GM12878 (cell line): ENCODE measurements at regions not wholly inside any gene's neighbourhood (a gene's known extent, or its start where the extent isn't known, plus 50 kb on each side); places are given as distances from the start of the nearest gene placed in this dataset.

ENCODE experiments used
- ATAC-seq: fragments of 200-7000 bp; cut with Tn5 transposase; 3 replicates; pipeline ENCODE4 v1.9.1; 2020; ENCODE audit warnings: mild to moderate bottlenecking, moderate library complexity
- BruUV-seq: library from RNA; stranded (reverse); fragments of 400-500 nt; replicated peaks from 2 replicates; lab custom pipeline; 2021; lab: Mats Ljungman, UMichigan
- CTCF ChIA-PET: fragments of 300-600 bp; sonication (Branson Sonifier 250); formaldehyde crosslinking; extraction: SDS; loops from one replicate; lab custom pipeline; 2021; ENCODE audit warnings: inconsistent platforms; lab: Yijun Ruan, JAX
- POLR2A ChIA-PET: fragments of 350-600 bp; formaldehyde crosslinking; extraction: SDS; loops from one replicate; lab custom pipeline; 2021; ENCODE audit warnings: inconsistent platforms; lab: Charles Lee
- RAD21 ChIA-PET: fragments of 300-600 bp; sonication (Branson Sonifier 250); formaldehyde crosslinking; loops from one replicate; lab custom pipeline; 2023; ENCODE audit warnings: antibody characterized with exemption; ENCODE audit not compliant: unreplicated experiment; lab: Charles Lee
- SMC1A ChIA-PET: fragments of 300-600 bp; sonication (Branson Sonifier 250); formaldehyde crosslinking; loops from one replicate; lab custom pipeline; 2023; ENCODE audit not compliant: unreplicated experiment, uncharacterized antibody; lab: Charles Lee
- DNase-seq: peaks from one replicate; pipeline ENCODE4 v3.0.0-alpha.2; 2011; ENCODE audit warnings: low read depth, low spot score
- FAIRE-seq: peaks from 3 replicates; lab custom pipeline; 2011; peaks lifted over from hg19 to GRCh38; lab: Jason Lieb, UNC
- H2AFZ ChIP-seq: 2 replicates; pipeline ENCODE4 v1.6.0; 2011; ENCODE audit warnings: low read depth, low read length, control low read depth; ENCODE audit not compliant: control insufficient read depth
- H3K27ac ChIP-seq: 2 replicates; pipeline ENCODE4 v1.5.1; 2011; ENCODE audit warnings: control low read depth; ENCODE audit not compliant: control insufficient read depth, insufficient read depth
- H3K27me3 ChIP-seq, 2 experiments: replicated peaks in 1 of 2; 2 replicates each; pipeline versions ENCODE4 v1.6.0 to v1.6.1; 2011; ENCODE audit warnings: low read length in 1 of 2; ENCODE audit not compliant: control insufficient read depth in 2 of 2, insufficient read depth in 2 of 2
- H3K36me3 ChIP-seq, 2 experiments: 2 replicates each; pipeline ENCODE4 v1.5.1; 2011; ENCODE audit warnings: low read length in 1 of 2; ENCODE audit not compliant: control insufficient read depth in 2 of 2, insufficient read depth in 2 of 2
- H3K4me1 ChIP-seq: 2 replicates; pipeline ENCODE4 v1.6.1; 2011; ENCODE audit warnings: mild to moderate bottlenecking, low read length, moderate library complexity, mixed read lengths; ENCODE audit not compliant: control insufficient read depth, insufficient read depth
- H3K4me2 ChIP-seq: 2 replicates; pipeline ENCODE4 v1.6.0; 2011; ENCODE audit warnings: control low read depth; ENCODE audit not compliant: control insufficient read depth, insufficient read depth
- H3K4me3 ChIP-seq: fragments of 200-600 bp; sonication (generic); 2 replicates; pipeline ENCODE4 v1.5.1; 2016
- H3K79me2 ChIP-seq: 2 replicates; pipeline ENCODE4 v1.6.0; 2011; ENCODE audit warnings: low read length; ENCODE audit not compliant: control insufficient read depth, insufficient read depth
- H3K9ac ChIP-seq: 2 replicates; pipeline ENCODE4 v1.8.0; 2011; ENCODE audit warnings: low read length, control low read depth, mixed read lengths; ENCODE audit not compliant: control insufficient read depth, insufficient read depth
- H3K9me3 ChIP-seq: replicated peaks from 3 replicates; pipeline ENCODE4 v1.5.1; 2011; ENCODE audit warnings: mild to moderate bottlenecking, low read length; ENCODE audit not compliant: control insufficient read depth, insufficient read depth
- H4K20me1 ChIP-seq: 2 replicates; pipeline ENCODE4 v1.6.0; 2011; ENCODE audit not compliant: control insufficient read depth, insufficient read depth
- FOS ChIP-seq: IDR thresholded peaks from 3 replicates; pipeline ENCODE4 v1.6.1; 2011; ENCODE audit warnings: borderline replicate concordance; ENCODE audit not compliant: insufficient read length; ENCODE audit errors: extremely low read depth
- FOXK2 ChIP-seq: fragments of 450-650 bp; IDR thresholded peaks from 2 replicates; pipeline ENCODE4 v1.6.1; 2017; ENCODE audit warnings: mild to moderate bottlenecking, moderate library complexity
- LARP7 ChIP-seq: fragments of 450-650 bp; IDR thresholded peaks from 2 replicates; pipeline ENCODE4 v1.6.1; 2017; ENCODE audit warnings: mild to moderate bottlenecking
- NFYA ChIP-seq: IDR thresholded peaks from 2 replicates; pipeline ENCODE4 v1.6.1; 2011; ENCODE audit warnings: low read depth, mild to moderate bottlenecking, low read length, improper control_type of control experiment, borderline replicate concordance
- RELA ChIP-seq: fragments of 450-650 bp; IDR thresholded peaks from 2 replicates; pipeline ENCODE4 v1.8.0; 2014; ENCODE audit warnings: borderline replicate concordance; ENCODE audit not compliant: partially characterized antibody
- STAT1 ChIP-seq: fragments of 450-650 bp; conservative IDR thresholded peaks from 2 replicates; pipeline ENCODE4 v1.6.1; 2014; ENCODE audit warnings: antibody characterized with exemption, mild to moderate bottlenecking
- SUZ12 ChIP-seq: fragments of 200-600 bp; sonication (generic); IDR thresholded peaks from one replicate; pipeline ENCODE4 v1.6.1; 2018; ENCODE audit warnings: antibody characterized with exemption, mild to moderate bottlenecking; ENCODE audit not compliant: unreplicated experiment
- TCF3 ChIP-seq: IDR thresholded peaks from 2 replicates; pipeline ENCODE4 v1.6.1; 2012; ENCODE audit warnings: low read depth, mild to moderate bottlenecking, low read length, borderline replicate concordance; ENCODE audit not compliant: insufficient read depth
- TCF7 ChIP-seq: IDR thresholded peaks from 2 replicates; pipeline ENCODE4 v1.6.1; 2014; ENCODE audit warnings: antibody characterized with exemption, borderline replicate concordance
- ZSCAN29 ChIP-seq: fragments of 450-650 bp; IDR thresholded peaks from 2 replicates; pipeline ENCODE4 v1.6.1; 2017; ENCODE audit warnings: mild to moderate bottlenecking, moderate library complexity
- WGBS: methylation state at CpG from one replicate; pipeline ENCODE4 v1.1.6; 2016; ENCODE audit warnings: low lambda C conversion rate; ENCODE audit not compliant: insufficient replicate concordance, insufficient coverage; ENCODE audit errors: missing lambda C conversion rate; 5-methylcytosine and 5-hydroxymethylcytosine counted together
- in situ Hi-C: fragments of 300-500 bp; cut with MboI; formaldehyde crosslinking; loops from 9 replicates; pipeline ENCODE4 v1.14.3; 2018; ENCODE audit warnings: mixed read lengths
- intact Hi-C: fragments of 100-400 bp; cut with micrococcal nuclease; formaldehyde crosslinking; loops from one replicate; pipeline ENCODE4 v1.14.2; 2022; ENCODE audit not compliant: unreplicated experiment
- TF ChIP-seq, protein P1 (sequence below): fragments of 150-350 bp; IDR thresholded peaks from 2 replicates; pipeline ENCODE4 v1.6.1; 2014; ENCODE audit warnings: mild to moderate bottlenecking, low read depth, low read length
- TF ChIP-seq, protein P2 (sequence below): fragments of 450-650 bp; IDR thresholded peaks from 2 replicates; pipeline ENCODE4 v1.6.1; 2017; ENCODE audit warnings: mild to moderate bottlenecking, moderate library complexity
- TF ChIP-seq, protein P3 (sequence below): fragments of 450-650 bp; IDR thresholded peaks from 2 replicates; pipeline ENCODE4 v1.6.1; 2017; ENCODE audit warnings: borderline replicate concordance
- TF ChIP-seq, protein P4 (sequence below): IDR thresholded peaks from 2 replicates; pipeline ENCODE4 v1.6.1; 2012; ENCODE audit warnings: low read depth, low read length, improper control_type of control experiment

DNA sequence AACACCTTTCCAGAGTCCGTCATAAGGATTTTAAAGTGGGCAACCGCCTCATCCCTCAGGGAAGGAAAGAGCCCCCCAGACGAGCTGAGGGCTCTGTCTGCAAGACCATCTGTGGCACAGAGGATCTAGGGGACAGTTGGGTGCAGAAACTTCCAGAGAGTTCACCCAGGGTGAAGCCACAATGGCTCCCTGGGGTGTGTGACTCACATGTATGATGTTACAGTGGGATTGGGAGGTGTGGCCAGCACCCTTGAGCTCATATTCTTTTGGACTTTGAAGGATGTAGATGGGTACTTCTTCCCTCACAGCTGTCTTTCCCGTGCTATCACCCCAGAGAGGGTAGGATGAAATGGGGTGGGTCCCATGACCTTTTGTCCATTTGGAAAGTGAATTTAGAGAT lies 95.5 kb downstream of the NCR2 start (continued):
- TF ChIP-seq RELA: no peak
- TF ChIP-seq, protein P1, sequence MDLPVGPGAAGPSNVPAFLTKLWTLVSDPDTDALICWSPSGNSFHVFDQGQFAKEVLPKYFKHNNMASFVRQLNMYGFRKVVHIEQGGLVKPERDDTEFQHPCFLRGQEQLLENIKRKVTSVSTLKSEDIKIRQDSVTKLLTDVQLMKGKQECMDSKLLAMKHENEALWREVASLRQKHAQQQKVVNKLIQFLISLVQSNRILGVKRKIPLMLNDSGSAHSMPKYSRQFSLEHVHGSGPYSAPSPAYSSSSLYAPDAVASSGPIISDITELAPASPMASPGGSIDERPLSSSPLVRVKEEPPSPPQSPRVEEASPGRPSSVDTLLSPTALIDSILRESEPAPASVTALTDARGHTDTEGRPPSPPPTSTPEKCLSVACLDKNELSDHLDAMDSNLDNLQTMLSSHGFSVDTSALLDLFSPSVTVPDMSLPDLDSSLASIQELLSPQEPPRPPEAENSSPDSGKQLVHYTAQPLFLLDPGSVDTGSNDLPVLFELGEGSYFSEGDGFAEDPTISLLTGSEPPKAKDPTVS: no peak
- no peak for TF ChIP-seq STAT1

DNA sequence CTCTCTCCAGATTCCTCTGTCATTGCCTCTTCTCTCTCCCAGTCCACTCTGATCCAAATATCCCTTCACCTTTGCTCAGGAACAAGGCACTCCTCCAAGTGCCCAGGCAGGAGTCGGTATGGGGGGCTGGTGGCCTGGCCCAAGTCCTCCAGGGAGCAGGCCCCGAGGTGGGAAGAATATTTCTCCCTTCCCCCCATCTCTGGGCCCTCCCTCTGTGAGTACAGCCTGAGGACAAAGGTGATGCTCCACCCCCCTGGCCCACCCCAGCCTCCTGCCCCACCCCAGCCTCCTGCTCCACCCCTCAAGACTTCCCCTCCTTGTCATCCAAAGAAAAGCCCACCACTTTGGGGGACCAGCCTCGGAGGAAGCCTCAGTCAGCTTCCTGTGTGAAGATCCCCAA lies 96.9 kb downstream of the NCR2 start:
- DNase-seq (no peak), FAIRE-seq (no peak), ATAC-seq (no peak)
- ChIA-PET CTCF (interaction anchor here (1.0 to 2.5 kb wide), 3 partner anchors 11 to 28 kb away, joined by 3 to 5 read pairs (median 4); no protein-coding TSS in a partner anchor), POLR2A (no interaction called here), RAD21 (no interaction called here), SMC1A (interaction anchor here (1.1 to 1.4 kb wide), 2 partner anchors 28 to 30 kb away, joined by 3 read pairs; no protein-coding TSS in a partner anchor)
- Histone ChIP-seq H3K79me2 (no peaks in the 10 kb centered on the region), H4K20me1 (no peaks in the 10 kb centered on the region), H3K4me2 (no peak overlapping the region), H3K27ac (no peak overlapping the region), H3K27me3 (peaks cover 6 to 8% of the 10 kb centered on the region in 2 experiments), H2AFZ (no peak overlapping the region), H3K4me3 (no peak overlapping the region), H3K36me3 (no peaks in the 10 kb centered on the region), H3K4me1 (peaks cover 5% of the 10 kb centered on the region; the same call in 1 of the 2 replicates), H3K9ac (no peak overlapping the region), H3K9me3 (no peaks in the 10 kb centered on the region)
- intact Hi-C loops (no loop called here), in situ Hi-C loops (no loop called here)
- WGBS: 40% methylated on average over 2 of the region's 3 CpGs
- no TSS peak for BruUV-seq
- TF ChIP-seq, protein P2, sequence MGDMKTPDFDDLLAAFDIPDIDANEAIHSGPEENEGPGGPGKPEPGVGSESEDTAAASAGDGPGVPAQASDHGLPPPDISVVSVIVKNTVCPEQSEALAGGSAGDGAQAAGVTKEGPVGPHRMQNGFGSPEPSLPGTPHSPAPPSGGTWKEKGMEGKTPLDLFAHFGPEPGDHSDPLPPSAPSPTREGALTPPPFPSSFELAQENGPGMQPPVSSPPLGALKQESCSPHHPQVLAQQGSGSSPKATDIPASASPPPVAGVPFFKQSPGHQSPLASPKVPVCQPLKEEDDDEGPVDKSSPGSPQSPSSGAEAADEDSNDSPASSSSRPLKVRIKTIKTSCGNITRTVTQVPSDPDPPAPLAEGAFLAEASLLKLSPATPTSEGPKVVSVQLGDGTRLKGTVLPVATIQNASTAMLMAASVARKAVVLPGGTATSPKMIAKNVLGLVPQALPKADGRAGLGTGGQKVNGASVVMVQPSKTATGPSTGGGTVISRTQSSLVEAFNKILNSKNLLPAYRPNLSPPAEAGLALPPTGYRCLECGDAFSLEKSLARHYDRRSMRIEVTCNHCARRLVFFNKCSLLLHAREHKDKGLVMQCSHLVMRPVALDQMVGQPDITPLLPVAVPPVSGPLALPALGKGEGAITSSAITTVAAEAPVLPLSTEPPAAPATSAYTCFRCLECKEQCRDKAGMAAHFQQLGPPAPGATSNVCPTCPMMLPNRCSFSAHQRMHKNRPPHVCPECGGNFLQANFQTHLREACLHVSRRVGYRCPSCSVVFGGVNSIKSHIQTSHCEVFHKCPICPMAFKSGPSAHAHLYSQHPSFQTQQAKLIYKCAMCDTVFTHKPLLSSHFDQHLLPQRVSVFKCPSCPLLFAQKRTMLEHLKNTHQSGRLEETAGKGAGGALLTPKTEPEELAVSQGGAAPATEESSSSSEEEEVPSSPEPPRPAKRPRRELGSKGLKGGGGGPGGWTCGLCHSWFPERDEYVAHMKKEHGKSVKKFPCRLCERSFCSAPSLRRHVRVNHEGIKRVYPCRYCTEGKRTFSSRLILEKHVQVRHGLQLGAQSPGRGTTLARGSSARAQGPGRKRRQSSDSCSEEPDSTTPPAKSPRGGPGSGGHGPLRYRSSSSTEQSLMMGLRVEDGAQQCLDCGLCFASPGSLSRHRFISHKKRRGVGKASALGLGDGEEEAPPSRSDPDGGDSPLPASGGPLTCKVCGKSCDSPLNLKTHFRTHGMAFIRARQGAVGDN: no peak
- no peak for TF ChIP-seq FOXK2
- TF ChIP-seq, protein P3, sequence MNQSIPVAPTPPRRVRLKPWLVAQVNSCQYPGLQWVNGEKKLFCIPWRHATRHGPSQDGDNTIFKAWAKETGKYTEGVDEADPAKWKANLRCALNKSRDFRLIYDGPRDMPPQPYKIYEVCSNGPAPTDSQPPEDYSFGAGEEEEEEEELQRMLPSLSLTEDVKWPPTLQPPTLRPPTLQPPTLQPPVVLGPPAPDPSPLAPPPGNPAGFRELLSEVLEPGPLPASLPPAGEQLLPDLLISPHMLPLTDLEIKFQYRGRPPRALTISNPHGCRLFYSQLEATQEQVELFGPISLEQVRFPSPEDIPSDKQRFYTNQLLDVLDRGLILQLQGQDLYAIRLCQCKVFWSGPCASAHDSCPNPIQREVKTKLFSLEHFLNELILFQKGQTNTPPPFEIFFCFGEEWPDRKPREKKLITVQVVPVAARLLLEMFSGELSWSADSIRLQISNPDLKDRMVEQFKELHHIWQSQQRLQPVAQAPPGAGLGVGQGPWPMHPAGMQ: no peak
- TF ChIP-seq LARP7: no peak
- no peak for TF ChIP-seq SUZ12
- TF ChIP-seq, protein P4, sequence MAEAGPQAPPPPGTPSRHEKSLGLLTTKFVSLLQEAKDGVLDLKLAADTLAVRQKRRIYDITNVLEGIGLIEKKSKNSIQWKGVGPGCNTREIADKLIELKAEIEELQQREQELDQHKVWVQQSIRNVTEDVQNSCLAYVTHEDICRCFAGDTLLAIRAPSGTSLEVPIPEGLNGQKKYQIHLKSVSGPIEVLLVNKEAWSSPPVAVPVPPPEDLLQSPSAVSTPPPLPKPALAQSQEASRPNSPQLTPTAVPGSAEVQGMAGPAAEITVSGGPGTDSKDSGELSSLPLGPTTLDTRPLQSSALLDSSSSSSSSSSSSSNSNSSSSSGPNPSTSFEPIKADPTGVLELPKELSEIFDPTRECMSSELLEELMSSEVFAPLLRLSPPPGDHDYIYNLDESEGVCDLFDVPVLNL: no peak
- TF ChIP-seq NFYA: no peak
- TF ChIP-seq FOS: no peak
- no peak for TF ChIP-seq ZSCAN29
- no peak for TF ChIP-seq TCF7
- TF ChIP-seq TCF3: no peak
